Endothelial cell of umbilical vein (primary cell): ENCODE measurements at regions not wholly inside any gene's neighbourhood (a gene's known extent, or its start where the extent isn't known, plus 50 kb on each side); places are given as distances from the start of the nearest gene placed in this dataset.

Experiments
- BruUV-seq: library from RNA; stranded (reverse); fragments of 400-500 nt; replicated peaks from 2 replicates; lab custom pipeline; 2021; lab: Mats Ljungman, UMichigan
- CTCF ChIA-PET: fragments of 300-600, 350-600 bp; sonication (Branson Sonifier 250); formaldehyde crosslinking; loops from one replicate; lab custom pipeline; 2021; ENCODE audit warnings: antibody characterized with exemption, inconsistent platforms; lab: Charles Lee
- POLR2A ChIA-PET: fragments of 300-600, 350-600 bp; sonication (Branson Sonifier 250); formaldehyde crosslinking; loops from one replicate; lab custom pipeline; 2021; ENCODE audit warnings: antibody characterized with exemption, inconsistent platforms; lab: Charles Lee
- DNase-seq: peaks from one replicate; pipeline ENCODE4 v3.0.0-alpha.2; 2011; ENCODE audit warnings: low read depth, low spot score
- FAIRE-seq: peaks from 2 replicates; lab custom pipeline; 2011; peaks lifted over from hg19 to GRCh38; lab: Jason Lieb, UNC
- H2AFZ ChIP-seq: 2 replicates; pipeline ENCODE4 v1.6.0; 2012; ENCODE audit warnings: low read depth, low read length, control low read depth, inconsistent platforms
- H3K27ac ChIP-seq: 2 replicates; pipeline ENCODE4 v1.5.1; 2011; ENCODE audit warnings: low read depth, mild to moderate bottlenecking, control low read depth, low read length, moderate library complexity; ENCODE audit not compliant: insufficient read depth
- H3K27me3 ChIP-seq, 2 experiments: 2 replicates each; pipeline versions ENCODE4 v1.6.0 to v1.6.1; 2011; ENCODE audit warnings: low read length in 2 of 2, mixed read lengths in 1 of 2; ENCODE audit not compliant: control insufficient read depth in 2 of 2, insufficient read depth in 2 of 2
- H3K36me3 ChIP-seq, 2 experiments: 2 replicates in 1 of 2; 3 replicates in 1 of 2; pipeline ENCODE4 v1.5.1; 2011; ENCODE audit warnings: low read length in 2 of 2, mild to moderate bottlenecking in 1 of 2, moderate library complexity in 1 of 2; ENCODE audit not compliant: control insufficient read depth in 2 of 2, insufficient read depth in 2 of 2; ENCODE audit errors: extremely low read depth in 1 of 2
- H3K4me1 ChIP-seq: 3 replicates; pipeline ENCODE4 v1.5.1; 2011; ENCODE audit warnings: mild to moderate bottlenecking, low read length; ENCODE audit not compliant: control insufficient read depth, insufficient read depth; ENCODE audit errors: extremely low read depth
- H3K4me2 ChIP-seq: 2 replicates; pipeline ENCODE4 v1.6.1; 2011; ENCODE audit warnings: low read length, control low read depth, mixed read lengths; ENCODE audit not compliant: insufficient read depth
- H3K4me3 ChIP-seq, 3 experiments: fragments of 200-600 bp in 1 of 3; sonication (generic), shearing (Covaris generic) in 1 of 3; replicated peaks in 1 of 3; 2 replicates each; pipeline ENCODE4 v1.5.1; 2011 to 2016; ENCODE audit warnings: control low read depth in 3 of 3, low read length in 3 of 3, mild to moderate bottlenecking in 2 of 3, inconsistent platforms in 1 of 3, low read depth in 1 of 3, moderate library complexity in 1 of 3; ENCODE audit not compliant: insufficient read depth in 1 of 3
- H3K79me2 ChIP-seq: 2 replicates; pipeline ENCODE4 v1.6.0; 2012; ENCODE audit warnings: low read length, inconsistent platforms; ENCODE audit not compliant: control insufficient read depth, insufficient read depth
- H3K9ac ChIP-seq: replicated peaks from 2 replicates; pipeline ENCODE3; 2011; ENCODE audit warnings: low read length, control low read depth; ENCODE audit not compliant: insufficient read depth; ENCODE audit errors: extremely low read depth
- H3K9me1 ChIP-seq: replicated peaks from 3 replicates; pipeline ENCODE4 v1.6.0; 2011; ENCODE audit warnings: mild to moderate bottlenecking, low read length; ENCODE audit not compliant: control insufficient read depth, insufficient read depth; ENCODE audit errors: extremely low read depth
- H3K9me3 ChIP-seq: replicated peaks from 2 replicates; pipeline ENCODE4 v1.5.1; 2012; ENCODE audit warnings: low read length, inconsistent platforms; ENCODE audit not compliant: control insufficient read depth, insufficient read depth
- H4K20me1 ChIP-seq: replicated peaks from 2 replicates; pipeline ENCODE3; 2011; ENCODE audit warnings: mild to moderate bottlenecking, low read length; ENCODE audit not compliant: control insufficient read depth, insufficient read depth; ENCODE audit errors: extremely low read depth
- CTCF ChIP-seq, 2 donors: IDR thresholded peaks; 1 replicate in 1 of 2; 2 replicates in 1 of 2; pipeline ENCODE4 v1.5.1; 2011; ENCODE audit warnings: low read length in 2 of 2, mild to moderate bottlenecking in 2 of 2, moderate library complexity in 2 of 2, control low read depth in 1 of 2, inconsistent platforms in 1 of 2, low read depth in 1 of 2; ENCODE audit not compliant: insufficient read depth in 1 of 2; ENCODE audit errors: extremely low read depth in 1 of 2
- EZH2 ChIP-seq: IDR thresholded peaks from 2 replicates; pipeline ENCODE4 v1.6.1; 2012; ENCODE audit warnings: borderline replicate concordance, low read depth, mild to moderate bottlenecking, moderate library complexity, low read length, inconsistent platforms; ENCODE audit not compliant: severe bottlenecking
- FOS ChIP-seq: IDR thresholded peaks from 2 replicates; pipeline ENCODE4 v1.6.1; 2011; ENCODE audit warnings: mild to moderate bottlenecking, low read length, moderate library complexity, borderline replicate concordance; ENCODE audit not compliant: insufficient read depth
- GATA2 ChIP-seq: IDR thresholded peaks from 2 replicates; pipeline ENCODE4 v1.7.0; 2011; ENCODE audit warnings: low read depth, mild to moderate bottlenecking, moderate library complexity, mixed read lengths, low read length; ENCODE audit not compliant: insufficient read length, insufficient read depth
- MAX ChIP-seq: IDR thresholded peaks from 2 replicates; pipeline ENCODE4 v1.6.1; 2011; ENCODE audit not compliant: insufficient read depth, insufficient read length
- MYC ChIP-seq: IDR thresholded peaks from one replicate; pipeline ENCODE4 v1.6.1; 2011; ENCODE audit warnings: mild to moderate bottlenecking, low read depth, low read length
- POLR2A ChIP-seq: IDR thresholded peaks from 2 replicates; pipeline ENCODE4 v1.6.1; 2012; ENCODE audit warnings: low read depth, mild to moderate bottlenecking, control low read depth, low read length
- POLR2AphosphoS5 ChIP-seq: IDR thresholded peaks from 2 replicates; pipeline ENCODE4 v1.6.1; 2012; ENCODE audit warnings: low read depth, mild to moderate bottlenecking, control low read depth, low read length, moderate library complexity; ENCODE audit not compliant: insufficient read depth
- dilution Hi-C: fragments of 300-500 bp; cut with MboI; formaldehyde crosslinking; loops from one replicate; pipeline ENCODE4 v1.15.0; 2019; ENCODE audit warnings: low sequenced_read_pairs; ENCODE audit not compliant: extremely low pct_ligation_motif_present
- intact Hi-C: fragments of 100-400 bp; cut with micrococcal nuclease; formaldehyde crosslinking; loops from one replicate; pipeline ENCODE4 v1.10.0; 2022

GRCh38 chr4:12852338-12853307, 631.5 kb downstream of the RAB28 start:
- no peak overlapping the region for H3K9ac ChIP-seq
- FAIRE-seq: peak; percentile 56
- H3K4me1 ChIP-seq: no peaks in the 10 kb centered on the region
- H3K9me1 ChIP-seq: no peaks in the 10 kb centered on the region
- no peak overlapping the region for H3K4me3 ChIP-seq
- H2AFZ ChIP-seq: no peak overlapping the region
- dilution Hi-C loops: no loop called here
- POLR2A ChIA-PET: no interaction called here
- no peak overlapping the region for H3K4me2 ChIP-seq
- intact Hi-C loops: loop anchor here (1.0 to 5.0 kb wide), 2 partner anchors 697 to 800 kb away; no protein-coding TSS in a partner anchor
- no peaks in the 10 kb centered on the region for H3K27me3 ChIP-seq
- peak; percentile 49 for DNase-seq
- CTCF ChIA-PET: interaction anchor here (0.8 to 2.5 kb wide), 12 partner anchors 8 to 802 kb away, joined by 3 to 27 read pairs (median 4); no protein-coding TSS in a partner anchor
- no peaks in the 10 kb centered on the region for H3K36me3 ChIP-seq
- H3K79me2 ChIP-seq: no peaks in the 10 kb centered on the region
- no TSS peak for BruUV-seq
- H3K27ac ChIP-seq: no peak overlapping the region
- no peaks in the 10 kb centered on the region for H4K20me1 ChIP-seq
- TF ChIP-seq EZH2: no peak
- TF ChIP-seq CTCF (IDR thresholded peaks at IDR 0.05; ENCODE audit: extremely low read depth in 1 of 2, insufficient read depth in 1 of 2, low read depth in 1 of 2, low read length in 2 of 2): peak in 1 of 2 donors; percentile 25
- TF ChIP-seq MYC: no peak
- no peak for TF ChIP-seq MAX
- TF ChIP-seq GATA2: no peak
- TF ChIP-seq POLR2A: no peak
- TF ChIP-seq FOS: no peak
- no peak for TF ChIP-seq POLR2AphosphoS5
- no peaks in the 10 kb centered on the region for H3K9me3 ChIP-seq
